WTC11 (cell line): ENCODE measurements at regions not wholly inside any gene's neighbourhood (a gene's known extent, or its start where the extent isn't known, plus 50 kb on each side); places are given as distances from the start of the nearest gene placed in this dataset.

ENCODE experiments used
- ATF2 ChIP-seq: sonication (generic); formaldehyde crosslinking; IDR thresholded peaks from 2 replicates; pipeline ENCODE4 v1.8.1; 2022; ENCODE audit warnings: low read depth, missing genetic modification reagents, borderline replicate concordance
- CREB1 ChIP-seq: sonication (generic); formaldehyde crosslinking; IDR thresholded peaks from 2 replicates; pipeline ENCODE4 v1.8.0; 2023; ENCODE audit warnings: mild to moderate bottlenecking, missing genetic modification reagents
- CTCF ChIP-seq: fragments of 200-600 bp; IDR thresholded peaks from 2 replicates; pipeline ENCODE4 v1.8.0; 2022; ENCODE audit warnings: antibody characterized with exemption
- ELF4 ChIP-seq: sonication (generic); formaldehyde crosslinking; IDR thresholded peaks from 2 replicates; pipeline ENCODE4 v1.8.1; 2022; ENCODE audit warnings: low read depth, mild to moderate bottlenecking, moderate library complexity, missing genetic modification reagents
- MAX ChIP-seq: sonication (generic); formaldehyde crosslinking; IDR thresholded peaks from 2 replicates; pipeline ENCODE4 v1.8.0; 2022; ENCODE audit warnings: mild to moderate bottlenecking, missing genetic modification reagents
- MLX ChIP-seq: sonication (generic); formaldehyde crosslinking; IDR thresholded peaks from 2 replicates; pipeline ENCODE4 v1.8.1; 2023; ENCODE audit warnings: mild to moderate bottlenecking, missing genetic modification reagents, moderate library complexity
- SMAD4 ChIP-seq: sonication (generic); formaldehyde crosslinking; IDR thresholded peaks from 2 replicates; pipeline ENCODE4 v1.8.0; 2022; ENCODE audit warnings: mild to moderate bottlenecking, missing genetic modification reagents
- ZNF281 ChIP-seq: sonication (generic); formaldehyde crosslinking; IDR thresholded peaks from 2 replicates; pipeline ENCODE4 v1.8.0; 2023; ENCODE audit warnings: mild to moderate bottlenecking, missing genetic modification reagents

- no peak for TF ChIP-seq CTCF
- TF ChIP-seq CREB1 = no peak
- no peak for TF ChIP-seq ATF2 (CRISPR knock-in tag)
- TF ChIP-seq MAX (CRISPR knock-in tag) = no peak
- no peak for TF ChIP-seq SMAD4 (CRISPR knock-in tag)
- no peak for TF ChIP-seq ELF4 (CRISPR knock-in tag)
- TF ChIP-seq MLX (CRISPR knock-in tag) = no peak
- TF ChIP-seq ZNF281 (CRISPR knock-in tag) = no peak
Measured at GRCh38 chr9:108599571-108599970, 256.2 kb downstream of the ACTL7B start.
